GM18868 (cell line): ENCODE measurements at regions not wholly inside any gene's neighbourhood (a gene's known extent, or its start where the extent isn't known, plus 50 kb on each side); places are given as distances from the start of the nearest gene placed in this dataset.

ENCODE experiments used
- ATAC-seq: cut with Tn5 transposase; IDR thresholded peaks from one replicate; pipeline ENCODE4 v1.9.1; 2021; ENCODE audit warnings: mild to moderate bottlenecking, moderate library complexity; ENCODE audit not compliant: unreplicated experiment

DNA sequence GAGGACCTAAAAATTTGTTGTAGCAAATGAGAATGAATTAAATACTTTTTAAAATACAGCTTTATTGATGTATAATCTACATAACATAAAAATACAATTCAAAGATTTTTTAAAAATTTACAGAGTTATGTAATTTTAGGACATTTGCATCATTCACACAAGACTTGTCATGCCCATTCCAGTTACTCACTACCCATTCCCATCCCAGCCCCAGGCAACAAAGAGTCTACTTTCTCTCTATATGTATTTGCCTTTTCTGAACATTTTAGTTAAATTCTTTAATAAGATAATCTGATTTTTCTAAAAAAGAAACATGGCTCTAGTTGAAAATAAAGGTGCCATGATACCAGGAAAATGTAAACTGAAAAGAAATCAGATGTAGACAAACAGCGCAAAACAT, 354.2 kb downstream of the PMP22 start:
- ATAC-seq, result no peak

DNA sequence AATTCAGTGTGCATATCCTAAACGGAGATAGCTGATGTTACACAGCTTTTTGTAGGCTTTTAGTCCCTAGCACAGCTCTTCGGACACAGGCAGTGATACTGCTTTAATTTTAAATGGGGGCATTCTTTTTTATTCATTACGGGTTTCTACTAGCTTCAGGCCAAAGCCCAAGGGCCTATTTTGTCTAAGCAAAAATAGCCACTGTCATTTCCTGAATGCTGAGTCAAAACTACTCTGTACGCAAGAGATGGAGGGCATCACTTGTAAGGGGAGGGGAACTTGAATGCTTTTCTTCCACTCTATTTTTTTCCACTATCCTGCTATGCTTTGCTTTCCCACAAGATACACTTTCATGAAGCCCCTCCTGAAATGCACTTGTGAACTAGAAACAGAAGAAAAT, 360.7 kb downstream of the PMP22 start:
- ATAC-seq, result no peak

DNA sequence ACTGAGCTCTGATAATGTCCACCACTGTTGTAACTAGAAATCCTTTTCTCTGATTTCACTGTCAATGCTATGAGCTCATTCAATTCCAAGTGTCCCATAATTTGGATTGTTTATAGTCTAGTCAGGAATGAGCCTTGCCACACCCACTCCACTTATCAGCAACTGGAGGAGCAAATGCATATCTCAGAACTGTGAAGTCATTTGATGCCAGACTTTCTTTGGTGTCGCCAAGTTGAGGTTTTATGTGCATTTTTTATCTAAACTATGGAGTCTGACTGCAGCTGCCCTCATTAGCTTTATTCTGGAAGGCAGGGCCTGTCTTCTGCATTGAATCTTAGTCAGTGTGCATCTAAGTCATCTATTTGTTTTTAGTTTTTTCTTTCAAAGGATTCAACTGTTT, 361.3 kb downstream of the PMP22 start:
- no peak for ATAC-seq

DNA sequence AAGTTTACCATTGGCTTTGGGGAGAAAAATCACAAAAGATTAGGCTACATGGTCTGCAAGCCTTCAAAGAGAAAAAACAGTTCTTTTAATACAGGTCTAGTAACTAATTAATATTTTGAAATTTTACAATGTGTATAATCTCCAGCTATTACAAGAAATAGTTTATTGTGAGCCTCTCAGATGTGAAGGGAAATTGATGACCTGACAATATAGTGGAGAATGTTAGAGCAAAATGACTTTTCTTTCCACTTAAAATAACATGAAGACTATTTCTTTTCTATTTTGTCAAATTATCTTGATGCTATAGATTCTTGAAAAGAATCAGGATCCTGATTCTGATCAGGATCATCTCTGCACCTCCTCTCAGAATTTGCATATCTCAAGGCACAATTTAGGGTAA, 362.3 kb downstream of the PMP22 start:
- ATAC-seq, result no peak

DNA sequence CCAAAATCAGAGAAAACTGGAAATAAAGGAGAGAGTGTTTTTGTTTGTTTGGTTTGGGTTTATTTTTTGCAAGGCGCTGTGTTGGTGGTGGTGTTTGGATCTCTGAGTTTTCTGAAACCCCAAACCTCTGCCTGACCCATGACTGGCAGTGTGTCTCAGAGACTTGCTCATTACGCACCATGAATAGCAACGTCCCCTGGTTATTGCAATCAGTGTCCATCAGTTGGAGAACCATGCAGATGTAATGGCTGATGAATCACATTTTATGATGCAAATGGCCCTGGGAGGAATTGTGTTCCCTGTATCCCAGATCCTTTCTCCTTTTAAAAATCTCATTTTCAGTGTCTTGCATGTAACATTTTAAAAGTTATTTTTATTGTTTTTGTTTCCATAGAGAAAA, 362.8 kb downstream of the PMP22 start:
- ATAC-seq, result no peak

DNA sequence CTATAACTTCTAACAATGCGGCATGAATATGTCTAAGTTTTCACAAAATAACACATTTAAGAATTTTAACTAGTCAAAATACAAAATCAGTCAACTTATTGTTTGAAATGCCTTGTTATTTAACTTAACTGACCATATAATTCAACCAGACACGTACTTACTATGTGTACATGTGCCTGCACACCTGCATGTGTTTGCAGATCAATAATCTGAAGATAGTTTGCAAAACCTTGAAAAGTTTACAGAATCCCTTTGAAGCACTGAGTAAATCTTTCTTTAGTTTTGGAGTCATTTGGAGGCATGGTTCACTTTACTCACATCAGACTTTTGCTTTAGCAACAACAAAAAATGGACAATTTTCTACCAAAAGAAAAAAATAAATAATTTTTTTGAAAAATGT, 363.8 kb downstream of the PMP22 start:
- no peak for ATAC-seq

DNA sequence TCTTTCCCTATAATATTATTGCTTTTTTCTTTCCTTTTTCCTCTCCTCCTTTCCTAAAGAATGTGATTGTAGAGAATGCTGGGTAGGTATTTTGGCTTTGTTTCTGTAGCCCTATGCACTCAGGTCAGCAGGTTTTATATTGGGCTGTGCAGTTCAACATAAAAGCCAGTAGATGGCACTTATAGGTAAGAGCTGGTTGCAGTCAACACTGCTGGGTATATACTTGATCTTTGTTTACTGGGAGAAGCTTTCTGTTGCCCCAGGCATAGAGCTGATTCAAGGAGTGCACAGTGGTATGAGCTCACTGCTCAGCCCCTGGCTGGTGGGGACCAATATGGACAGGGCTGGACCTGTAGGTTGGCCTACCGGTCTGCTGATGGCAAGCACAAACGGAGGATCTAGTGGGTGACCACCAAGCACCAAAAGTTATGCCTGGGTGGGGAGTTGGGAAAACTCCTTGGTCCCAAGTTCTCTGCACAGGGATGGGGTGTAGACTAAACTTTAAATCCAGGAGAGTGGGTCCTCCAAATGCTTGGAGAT, 378.9 kb downstream of the PMP22 start:
- no peak for ATAC-seq

DNA sequence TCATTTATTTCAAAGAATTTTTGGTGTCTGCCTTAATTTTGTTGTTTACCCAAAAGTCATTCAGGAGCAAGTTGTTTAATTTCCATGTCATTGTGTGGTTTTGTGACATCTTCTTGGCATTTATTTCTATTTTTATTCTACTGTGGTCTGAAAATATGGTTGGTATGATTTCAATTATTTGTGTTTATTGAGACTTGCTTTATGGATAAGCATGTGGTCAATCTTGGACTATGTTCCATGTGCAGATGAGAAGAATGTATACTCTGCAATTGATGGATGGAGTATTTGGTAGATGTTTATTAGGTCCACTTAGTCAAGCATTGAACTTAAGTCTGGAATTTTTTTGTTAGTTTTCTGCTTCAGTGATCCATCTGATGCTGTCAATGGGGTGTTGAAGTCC, 383.0 kb downstream of the PMP22 start:
- no peak for ATAC-seq

DNA sequence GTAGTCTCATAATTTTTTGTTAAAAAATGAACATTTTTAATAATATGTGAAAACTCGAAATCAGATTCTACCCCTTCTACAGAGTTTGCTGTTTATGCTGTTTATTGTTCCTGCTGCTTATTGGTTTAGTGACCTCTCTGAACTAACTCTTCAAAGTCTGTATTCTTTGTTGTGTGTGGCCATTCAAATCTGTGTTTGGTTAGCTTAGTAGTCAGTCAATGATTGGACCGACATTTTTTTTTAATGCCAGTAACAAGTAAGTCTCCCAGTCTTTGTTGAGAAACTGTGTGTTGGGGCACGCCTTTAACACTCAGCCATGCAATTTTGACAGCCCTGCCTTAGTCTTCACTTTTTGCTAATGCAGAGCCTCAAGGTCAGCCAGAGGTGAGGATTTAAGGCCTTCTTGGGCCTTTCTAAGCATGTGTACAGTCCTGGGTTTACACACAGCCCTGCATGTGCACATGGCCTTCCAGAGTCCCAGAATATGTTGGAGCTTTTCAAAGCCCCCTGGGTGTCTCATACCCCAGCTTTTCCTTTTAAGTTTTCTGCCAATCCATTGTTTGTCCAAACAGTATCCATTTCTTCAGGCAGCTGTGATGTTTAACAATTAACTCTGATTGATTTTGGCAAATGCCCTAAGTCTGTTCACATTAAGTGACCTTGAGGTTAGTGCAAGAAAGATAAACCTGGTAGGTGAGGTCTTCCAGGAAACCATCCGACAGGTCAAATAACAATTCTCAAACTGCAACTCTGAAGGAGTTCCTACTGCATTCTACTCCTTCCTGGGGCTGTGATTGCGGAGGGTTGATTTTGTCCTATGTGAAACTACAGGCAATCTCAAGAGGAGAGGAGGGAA, 389.3 kb downstream of the PMP22 start:
- ATAC-seq, result no peak

DNA sequence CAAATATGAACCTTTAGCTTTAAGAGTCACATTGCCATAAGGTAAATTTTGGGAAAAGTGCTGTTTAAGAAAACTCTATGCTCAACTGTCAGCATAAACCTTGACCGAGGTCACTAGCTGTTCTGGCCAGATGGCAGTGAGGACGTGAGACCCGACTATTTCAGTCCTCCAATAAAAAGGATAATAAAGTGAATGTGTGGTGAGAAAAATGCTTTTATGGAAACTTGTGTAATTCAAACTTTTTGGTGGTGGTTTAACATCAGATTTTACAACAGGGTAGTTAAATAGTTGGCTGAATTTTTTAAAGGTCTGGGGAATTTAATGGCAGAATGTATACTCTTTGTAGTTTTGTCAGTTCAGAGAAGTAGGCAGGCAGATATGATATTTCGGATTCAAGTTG, 391.1 kb downstream of the PMP22 start:
- no peak for ATAC-seq

DNA sequence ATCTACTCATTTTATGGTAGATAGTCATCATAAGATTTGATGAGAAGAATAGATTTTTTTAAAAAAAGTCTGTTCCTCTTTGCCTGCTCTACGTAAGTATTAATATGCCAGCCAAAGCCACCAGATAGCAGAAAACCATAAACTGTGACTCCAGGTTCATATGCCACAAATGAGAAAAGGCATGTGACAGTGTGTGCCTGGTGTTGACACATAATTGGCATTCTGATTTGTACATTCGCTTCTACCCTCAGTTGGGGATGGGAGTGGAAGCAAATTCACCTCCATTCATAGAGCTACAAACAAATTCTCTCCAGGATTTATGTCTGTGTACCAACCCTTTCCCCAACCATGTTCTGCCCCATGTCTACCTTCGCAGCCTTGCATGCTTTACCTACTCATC, 391.6 kb downstream of the PMP22 start:
- no peak for ATAC-seq

DNA sequence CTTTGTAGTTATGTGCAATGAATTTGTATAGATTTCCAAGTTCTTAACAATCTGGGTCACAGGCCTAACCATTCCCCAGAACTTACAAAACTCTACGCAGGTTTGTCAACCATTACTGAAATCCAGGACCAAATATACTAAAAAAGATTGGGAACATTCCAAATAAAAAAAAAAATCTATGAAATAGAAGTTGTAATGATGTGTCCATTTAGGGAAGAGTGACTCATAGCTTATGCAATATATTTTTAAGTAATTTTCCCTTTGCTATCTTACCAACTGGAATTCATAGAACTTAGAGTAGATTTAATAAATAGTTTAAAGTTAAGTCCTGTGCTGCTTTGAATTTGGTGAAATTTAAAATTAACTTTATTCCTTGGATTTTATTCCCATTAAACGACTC, 393.2 kb downstream of the PMP22 start:
- no peak for ATAC-seq

DNA sequence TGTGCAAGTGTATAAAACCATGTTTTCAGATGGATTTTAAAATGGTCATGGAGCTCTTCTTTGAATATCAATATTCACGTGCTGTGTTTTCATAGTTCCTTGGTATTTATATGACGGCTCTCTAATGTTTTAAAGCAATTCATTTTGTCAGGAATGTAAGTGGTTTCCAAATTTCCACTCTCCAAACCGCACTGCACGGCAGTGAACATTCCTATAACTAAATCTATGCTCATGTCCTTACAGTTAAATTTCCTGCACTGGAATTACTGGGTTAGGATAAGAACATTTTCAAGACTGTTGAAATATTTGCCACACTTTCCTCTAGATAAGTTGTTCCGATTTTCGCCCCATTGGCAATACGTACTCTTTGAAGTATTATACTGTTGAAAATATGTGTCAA, 398.9 kb downstream of the PMP22 start:
- ATAC-seq, result no peak

DNA sequence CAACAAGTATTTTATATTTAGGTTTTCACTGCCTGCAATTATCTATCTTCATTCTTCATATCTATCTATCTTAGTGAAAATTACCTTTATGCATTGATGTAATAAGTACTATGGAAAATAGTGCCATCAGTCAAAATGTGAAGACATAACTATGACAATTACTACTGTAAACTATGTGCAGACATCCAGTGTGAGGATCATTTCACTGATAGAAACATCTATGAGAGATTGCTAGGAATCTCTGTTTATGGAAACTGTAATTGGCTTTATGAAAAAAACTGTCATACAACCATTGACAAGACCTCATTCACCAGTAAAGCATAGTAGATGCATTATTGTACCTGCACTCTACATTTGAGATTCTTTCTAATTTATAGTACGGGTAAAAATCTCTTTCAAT, 401.0 kb downstream of the PMP22 start:
- ATAC-seq, result no peak

DNA sequence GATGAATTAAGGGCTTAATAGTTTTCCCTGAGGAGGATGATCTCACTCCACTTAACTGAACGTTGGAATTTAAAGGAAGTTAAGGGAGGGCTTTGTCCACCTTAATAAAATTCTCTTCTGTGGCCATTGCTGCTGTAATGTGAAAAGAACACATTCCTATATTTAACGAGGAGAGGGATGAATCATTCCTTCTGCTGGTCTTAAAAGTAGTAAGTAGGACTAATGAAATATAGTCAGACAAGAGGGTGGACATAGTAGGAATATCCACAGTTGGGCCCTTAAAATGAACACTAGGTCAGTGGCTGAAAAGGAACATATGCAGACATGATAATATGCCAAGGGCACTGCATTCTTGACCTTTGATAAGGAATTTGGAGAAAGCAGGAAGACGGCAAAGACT, 405.6 kb downstream of the PMP22 start:
- ATAC-seq, result no peak

DNA sequence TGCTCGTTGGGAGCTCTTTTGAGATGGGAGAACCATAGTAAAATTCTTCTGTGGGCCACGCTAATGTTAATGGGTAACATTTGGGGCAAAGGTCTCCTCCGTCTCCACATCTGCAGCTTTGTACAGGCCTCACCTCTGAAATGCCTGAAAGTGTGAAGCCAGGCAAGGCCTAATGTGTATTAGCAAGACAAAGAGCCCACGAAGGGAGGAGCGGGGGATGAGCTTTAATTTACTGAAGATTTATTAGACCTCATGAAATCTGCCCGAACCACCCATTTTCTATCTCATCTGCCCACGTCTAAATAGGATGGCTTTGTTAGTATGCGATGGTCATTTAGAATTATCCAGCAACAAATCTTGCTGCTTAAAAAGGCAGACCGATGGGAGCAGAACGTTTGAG, 408.9 kb downstream of the PMP22 start:
- ATAC-seq, result no peak

DNA sequence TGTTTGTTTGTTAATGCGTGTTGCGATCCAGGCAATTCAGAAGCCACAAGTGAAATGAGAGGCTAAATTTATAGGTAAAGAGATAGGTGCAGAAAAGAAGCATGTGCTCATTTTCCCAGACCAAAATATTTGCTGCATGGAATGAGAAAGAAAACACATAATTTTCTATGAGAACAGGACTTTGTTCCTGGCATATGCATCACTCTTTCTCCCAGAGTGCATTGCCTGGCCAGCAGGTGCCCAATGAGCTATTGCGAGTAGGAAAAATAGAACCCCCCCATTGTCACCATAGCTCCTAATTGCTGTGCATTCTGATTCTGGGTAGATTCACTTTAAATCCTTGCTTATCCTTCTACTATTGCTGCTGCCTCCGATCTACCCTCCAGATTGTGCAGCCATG, 410.4 kb downstream of the PMP22 start:
- ATAC-seq, result no peak

DNA sequence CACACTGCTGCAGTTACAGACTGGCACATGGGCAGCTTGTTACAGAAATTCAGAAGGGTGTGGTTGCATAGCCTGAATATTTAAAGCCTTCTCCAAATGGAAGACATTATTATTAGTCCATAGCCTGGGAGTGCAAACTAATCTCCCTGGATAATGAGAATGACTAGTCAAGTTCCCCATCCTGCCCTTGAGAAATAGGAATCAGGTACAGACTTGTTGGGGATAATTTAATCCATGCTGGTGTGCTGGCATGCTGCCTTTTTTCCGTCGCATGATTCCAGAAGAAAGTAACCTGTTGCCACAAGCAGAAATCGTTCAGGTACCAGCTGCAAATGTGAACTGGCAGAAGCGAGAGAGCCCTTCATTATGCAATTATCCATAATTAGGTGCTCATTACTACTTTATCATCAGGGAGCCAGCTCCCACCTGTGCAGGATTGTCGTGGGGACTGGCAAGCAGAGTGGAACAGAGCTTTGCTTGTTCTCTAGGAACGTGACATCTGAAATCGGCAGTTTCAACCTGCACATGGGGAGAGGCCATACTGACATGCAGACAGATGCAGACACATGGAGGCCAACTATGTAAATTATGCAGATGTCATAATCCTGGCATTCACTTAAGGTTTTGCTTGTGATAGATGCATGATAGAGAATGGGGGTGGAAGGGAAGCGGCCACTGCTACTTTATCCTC, 419.4 kb downstream of the PMP22 start:
- ATAC-seq, result no peak

DNA sequence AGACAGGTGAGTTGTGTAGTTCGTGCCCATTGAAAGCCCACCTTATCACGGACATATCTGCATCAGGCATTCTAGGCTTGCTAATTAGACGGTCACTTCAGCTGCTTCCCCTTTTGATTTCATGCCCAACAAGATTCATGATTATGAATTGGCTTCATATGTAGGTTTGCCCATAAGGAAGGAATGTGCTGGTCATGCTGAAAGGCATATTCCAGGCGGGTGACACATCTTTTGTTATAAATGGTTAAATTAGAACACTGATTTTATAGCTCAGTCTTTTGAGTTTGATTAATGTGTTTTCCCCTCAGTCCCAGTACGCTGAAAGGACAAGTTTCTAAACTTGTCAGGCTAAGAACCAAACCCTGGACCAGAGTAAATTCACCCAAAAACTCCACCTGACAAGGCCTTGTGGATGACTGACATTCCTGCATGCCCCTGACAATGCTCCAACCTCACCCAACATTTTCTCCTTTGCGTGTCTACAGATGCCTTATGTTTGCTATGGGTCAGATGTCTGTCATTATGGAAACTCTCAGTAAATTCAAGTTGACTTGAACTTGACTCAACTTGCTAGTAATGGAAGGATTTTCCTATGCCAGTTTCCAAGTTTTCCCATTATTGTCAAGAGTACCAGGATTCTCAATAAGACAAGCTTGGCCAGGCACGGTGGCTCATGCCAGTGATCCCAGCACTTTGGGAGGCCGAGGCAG, 421.9 kb downstream of the PMP22 start:
- ATAC-seq, result no peak

DNA sequence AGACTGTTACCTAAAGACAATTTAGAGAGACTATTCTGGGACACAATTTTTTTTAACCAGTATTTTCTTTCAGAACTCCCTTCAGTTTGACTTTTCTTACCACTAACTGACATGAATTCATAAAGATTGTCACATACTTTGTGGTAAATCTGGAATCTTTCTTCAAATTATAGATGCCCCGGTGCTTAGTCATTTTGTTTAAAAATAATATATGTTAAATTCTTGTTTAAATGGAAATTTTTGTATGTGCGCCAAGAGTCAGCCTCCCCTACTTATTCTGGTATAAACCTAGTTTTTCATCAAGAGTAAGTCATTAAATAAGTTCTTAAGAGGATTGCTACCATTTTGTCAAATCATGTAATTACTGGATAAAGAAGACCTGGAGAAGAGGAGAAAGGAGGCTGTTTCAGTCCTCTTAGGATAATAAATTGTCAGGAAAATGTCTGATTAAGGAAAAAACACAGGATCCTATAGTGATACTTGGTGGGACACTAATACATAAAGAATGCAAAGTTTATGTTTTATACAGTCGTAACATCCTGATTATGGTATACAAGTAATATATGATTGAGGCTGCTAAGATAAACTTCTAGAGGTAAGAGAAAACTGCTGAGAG, 424.4 kb downstream of the PMP22 start:
- ATAC-seq, result no peak

DNA sequence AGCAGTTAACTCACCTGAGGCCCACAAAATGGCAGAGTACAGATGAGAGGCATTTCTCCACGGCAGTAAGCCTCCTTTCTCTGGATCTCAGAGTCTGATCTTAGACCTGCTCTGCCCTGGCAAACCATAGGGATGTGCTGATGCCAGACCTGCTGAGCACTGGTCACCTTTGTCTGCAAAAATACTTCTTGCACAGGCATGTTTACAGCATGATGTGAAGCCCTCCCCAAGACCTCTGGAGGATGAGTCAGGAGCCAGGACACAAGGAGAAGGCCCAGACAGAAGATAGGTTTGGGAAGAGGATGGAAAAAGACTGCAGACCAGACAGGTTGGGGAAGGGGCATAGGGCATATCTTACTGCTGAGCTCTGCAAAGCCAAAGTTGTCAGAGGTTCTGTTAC, 426.6 kb downstream of the PMP22 start:
- no peak for ATAC-seq
